Amniotic stem cell (primary cell): ENCODE measurements at regions not wholly inside any gene's neighbourhood (a gene's known extent, or its start where the extent isn't known, plus 50 kb on each side); places are given as distances from the start of the nearest gene placed in this dataset.

Source experiments
- DNase-seq: peaks from one replicate; lab custom pipeline; 2025; lab: John Stamatoyannopoulos, UW

DNA sequence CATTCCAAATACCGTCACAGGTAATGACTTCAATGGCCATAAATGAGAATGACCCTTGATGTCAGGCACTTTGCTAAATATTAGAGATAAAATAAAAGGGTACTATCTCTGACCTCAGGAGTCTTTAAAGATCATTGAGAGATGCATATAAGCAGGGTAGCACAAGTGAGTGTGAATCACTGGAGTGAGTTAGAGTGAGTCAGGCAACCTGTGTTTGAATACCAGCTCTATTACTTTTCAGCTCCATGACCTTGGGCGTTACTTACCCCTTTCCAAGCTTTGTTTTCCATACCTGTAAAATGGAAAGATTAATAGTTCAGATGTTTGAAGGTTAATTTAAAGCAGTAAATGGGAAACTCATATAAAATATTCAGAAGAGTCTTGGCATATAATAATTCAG is 1058.0 kb upstream of the ADGRL4 start:
- no peak for DNase-seq

DNA sequence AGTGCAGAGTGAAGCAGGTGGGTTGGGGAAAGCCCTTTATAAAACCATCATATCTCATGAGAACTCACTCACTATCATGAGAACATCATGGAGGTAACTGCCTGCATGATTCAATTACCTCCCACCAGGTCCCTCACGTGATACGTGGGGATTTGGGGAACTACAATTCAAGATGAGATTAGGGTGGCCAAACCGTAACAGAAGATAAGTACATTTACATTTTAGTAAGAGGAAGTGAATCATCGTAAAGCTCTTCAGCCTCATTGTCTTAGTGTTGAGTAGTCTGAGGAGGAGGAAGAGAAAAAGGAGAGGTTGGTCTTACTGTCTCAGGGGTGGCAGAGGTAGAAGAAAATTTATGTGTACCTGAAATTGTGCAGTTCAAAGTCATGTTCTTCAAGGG is 1053.4 kb upstream of the ADGRL4 start:
- DNase-seq: no peak

DNA sequence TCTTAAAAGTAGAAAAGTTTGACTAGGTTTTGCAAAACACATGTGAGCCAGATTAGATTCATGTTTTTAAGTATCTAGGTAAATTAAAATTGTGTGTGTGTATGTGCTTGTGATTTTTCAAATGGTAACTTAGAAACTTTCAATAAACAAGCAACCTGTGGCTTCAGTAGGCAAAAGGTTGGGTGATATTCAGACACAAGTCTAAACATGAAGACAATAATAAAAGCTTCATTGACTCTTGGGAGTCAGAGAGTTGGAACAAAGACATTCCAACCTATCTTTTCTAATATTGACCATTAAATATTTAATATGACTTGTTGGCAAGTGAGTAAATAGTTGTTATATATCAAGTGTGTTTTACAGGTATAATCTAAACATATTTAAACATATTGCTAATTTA is 1049.6 kb upstream of the ADGRL4 start:
- no peak for DNase-seq

- no peak for DNase-seq
Measured at GRCh38 chr1:80054129-80054528, 1047.6 kb upstream of the ADGRL4 start.

GRCh38 chr1:80053613-80054012 is 1047.1 kb upstream of the ADGRL4 start:
- DNase-seq: no peak

- DNase-seq: no peak
Measured at GRCh38 chr1:80050523-80050922, 1044.0 kb upstream of the ADGRL4 start.

DNA sequence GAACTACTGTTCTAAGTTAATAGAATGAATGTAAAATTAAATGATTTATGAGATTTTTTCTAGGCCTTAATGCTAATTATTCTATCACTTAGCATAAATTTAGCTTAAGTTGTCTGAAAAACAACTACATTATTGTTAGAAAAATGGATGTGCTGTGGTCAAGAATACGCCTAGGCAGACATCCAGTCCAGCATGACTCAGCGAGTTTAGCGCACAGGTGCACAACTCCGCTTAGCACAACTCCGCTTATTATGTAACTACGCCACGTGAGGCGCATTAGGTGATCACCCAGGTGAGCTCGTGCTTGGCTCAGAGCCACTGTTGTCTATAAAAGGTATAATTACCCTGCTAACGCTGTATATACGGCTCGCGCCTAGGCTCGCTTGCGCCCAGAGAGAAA is 1043.6 kb upstream of the ADGRL4 start:
- no peak for DNase-seq

GRCh38 chr1:80048716-80049115 is 1042.2 kb upstream of the ADGRL4 start:
- DNase-seq: no peak

DNA sequence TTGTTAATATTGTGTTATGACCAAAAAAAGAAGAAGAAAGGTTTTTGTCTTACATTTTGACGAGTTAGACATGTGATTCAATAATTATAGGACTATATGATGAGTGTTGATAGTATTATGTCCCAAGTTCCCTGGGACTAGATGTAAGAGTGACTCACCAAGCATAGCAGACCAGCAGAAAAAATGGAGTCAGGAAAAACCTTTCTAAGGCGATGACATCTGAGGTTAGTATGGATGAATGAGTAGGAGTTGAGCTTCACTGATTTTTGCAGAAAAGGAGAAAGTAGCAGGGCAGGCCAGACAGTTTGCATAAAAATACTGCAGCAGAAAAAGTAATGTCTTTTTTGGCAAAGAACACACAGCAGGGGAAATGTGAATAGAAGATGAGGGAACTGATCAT is 1041.3 kb upstream of the ADGRL4 start:
- DNase-seq: no peak

GRCh38 chr1:80044662-80045061 is 1038.1 kb upstream of the ADGRL4 start:
- DNase-seq: no peak

GRCh38 chr1:80036690-80037432 is 1030.3 kb upstream of the ADGRL4 start:
- no peak for DNase-seq

GRCh38 chr1:80023358-80023757 is 1016.8 kb upstream of the ADGRL4 start:
- DNase-seq: no peak

DNA sequence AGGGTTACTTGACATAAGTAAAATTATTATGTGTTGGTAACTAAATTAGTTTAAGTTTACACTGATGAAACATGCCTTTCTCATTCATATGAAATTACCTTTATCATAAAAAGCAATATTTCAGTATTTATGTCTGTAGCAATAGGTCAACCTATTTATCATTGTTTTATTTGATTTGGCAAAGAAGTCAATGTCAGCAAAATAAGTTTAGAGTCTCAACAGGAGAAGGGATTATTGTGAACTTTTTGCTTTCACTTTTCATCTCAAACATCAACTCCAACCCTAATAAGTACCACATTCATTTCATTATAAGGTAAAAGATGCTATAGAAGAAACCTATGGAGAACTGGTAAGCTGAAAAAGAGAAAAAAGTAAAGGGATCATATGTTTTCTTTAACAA is 1015.4 kb upstream of the ADGRL4 start:
- no peak for DNase-seq

DNA sequence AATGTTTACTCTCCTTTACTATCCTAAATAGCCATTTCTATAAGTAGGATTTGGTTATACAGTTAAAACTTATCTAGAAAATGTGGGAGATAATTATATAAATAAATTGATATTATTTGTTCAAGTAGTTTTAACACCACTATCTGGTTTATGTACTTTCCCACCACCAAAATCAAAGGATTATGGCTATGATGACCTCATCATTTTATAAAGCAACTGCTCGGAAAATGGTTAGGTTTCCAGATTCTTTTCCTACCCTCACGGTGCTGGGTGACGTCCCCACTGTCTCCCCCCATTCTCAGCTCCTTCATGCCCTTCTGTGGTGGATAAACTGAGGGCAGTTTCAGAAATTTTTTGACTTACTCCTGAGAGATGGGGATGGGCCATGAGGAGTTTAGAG is 1011.8 kb upstream of the ADGRL4 start:
- no peak for DNase-seq

- no peak for DNase-seq
Measured at GRCh38 chr1:80008934-80009333, 1002.4 kb upstream of the ADGRL4 start.

DNA sequence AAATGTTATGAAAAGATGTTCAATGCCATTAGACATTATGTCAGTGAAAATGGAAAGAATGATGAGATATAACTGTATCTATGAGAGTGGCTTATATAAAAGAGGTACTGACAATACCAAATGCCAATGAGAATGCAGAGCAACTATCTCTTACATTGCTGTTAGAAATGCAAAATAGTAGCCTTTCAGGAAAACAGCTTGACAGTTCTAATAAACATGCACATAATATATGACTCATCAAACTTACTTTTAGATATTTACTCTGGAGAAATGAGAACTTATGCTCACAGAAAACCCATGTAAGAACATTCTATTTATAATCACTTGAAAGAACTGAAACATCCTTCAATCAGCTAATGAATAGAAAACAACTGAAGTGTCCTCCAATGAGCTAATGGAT is 996.7 kb upstream of the ADGRL4 start:
- DNase-seq: no peak

DNA sequence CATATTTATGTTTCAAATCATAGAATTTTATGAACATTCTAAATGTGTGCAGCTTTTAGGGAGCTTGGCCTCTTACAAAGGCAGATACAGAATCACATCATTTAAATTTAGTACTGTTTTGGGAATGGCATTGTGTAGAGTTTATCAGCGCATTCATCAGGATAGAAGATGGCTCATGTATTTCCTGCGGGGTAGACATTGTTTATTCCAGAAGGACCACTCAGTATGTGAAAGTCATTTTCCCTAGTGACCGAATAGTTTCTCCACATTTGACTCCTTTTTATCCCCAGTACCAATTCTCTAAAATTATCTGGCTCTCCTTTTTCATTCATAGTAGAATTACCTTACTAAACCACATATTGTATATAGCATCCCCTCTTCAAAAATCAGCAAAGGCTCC is 981.9 kb upstream of the ADGRL4 start:
- DNase-seq: no peak

DNA sequence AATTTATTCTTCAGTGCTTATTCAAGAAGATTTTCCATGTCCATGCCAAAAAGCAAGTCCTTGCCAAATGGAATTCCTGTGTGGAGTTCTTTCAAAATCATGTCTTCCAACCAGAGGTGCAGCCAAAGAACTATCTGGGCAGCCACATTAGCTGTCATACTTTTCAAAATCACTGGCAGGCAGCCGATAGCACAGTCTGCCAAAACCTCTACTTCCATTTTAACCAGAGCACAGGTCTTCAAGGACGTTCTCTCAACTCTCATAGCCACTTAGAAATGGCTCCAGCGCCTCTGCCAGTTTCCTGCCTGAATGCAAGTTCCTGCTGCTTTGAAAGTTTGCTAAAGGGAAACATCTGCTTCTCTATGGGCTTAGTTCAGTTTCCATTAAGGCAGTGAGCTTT is 975.7 kb upstream of the ADGRL4 start:
- no peak for DNase-seq

GRCh38 chr1:79981481-79981880 is 975.0 kb upstream of the ADGRL4 start:
- no peak for DNase-seq

- no peak for DNase-seq
Measured at GRCh38 chr1:79979346-79979745, 972.8 kb upstream of the ADGRL4 start.

DNA sequence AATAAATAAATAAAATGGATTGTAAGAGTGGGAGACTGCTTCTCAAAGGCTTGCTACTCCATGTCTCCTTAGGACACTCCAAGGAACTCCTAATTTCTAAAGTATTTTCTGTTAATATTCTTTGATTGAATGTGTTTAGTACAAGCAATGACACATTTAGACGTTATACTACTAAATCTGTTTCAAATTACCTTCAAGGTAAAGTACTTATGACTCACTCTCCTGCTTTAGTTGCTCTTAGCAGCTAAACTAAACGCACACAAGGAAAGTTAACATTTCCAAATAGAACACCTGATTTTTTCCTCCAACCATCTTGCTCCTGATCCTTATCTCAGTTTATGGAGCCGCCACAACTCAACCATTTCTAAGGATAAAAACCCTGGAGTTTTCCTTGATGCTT is 969.8 kb upstream of the ADGRL4 start:
- DNase-seq: no peak

DNA sequence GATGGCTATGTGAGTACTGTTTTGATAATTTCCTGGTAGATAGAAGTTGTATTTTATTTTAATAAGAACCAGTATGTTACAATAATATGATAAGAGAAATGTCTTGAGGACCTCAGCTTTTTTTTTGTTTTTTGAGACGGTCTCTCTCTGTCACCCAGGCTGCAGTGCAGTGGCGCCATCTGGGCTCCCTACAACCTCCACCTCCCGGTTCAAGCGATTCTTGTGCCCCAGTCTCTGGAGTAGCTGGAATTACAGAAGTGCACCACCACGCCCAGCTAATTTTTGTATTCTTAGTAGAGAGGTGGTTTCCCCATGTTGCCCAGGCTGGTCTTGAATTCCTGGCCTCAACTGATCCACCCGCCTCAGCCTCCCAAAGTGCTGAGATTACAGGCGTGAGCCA is 968.1 kb upstream of the ADGRL4 start:
- DNase-seq: no peak

- DNase-seq: no peak
Measured at GRCh38 chr1:79969886-79970285, 963.4 kb upstream of the ADGRL4 start.

GRCh38 chr1:79966438-79966837 is 959.9 kb upstream of the ADGRL4 start:
- DNase-seq: no peak

- DNase-seq: no peak
Measured at GRCh38 chr1:79959635-79960034, 953.1 kb upstream of the ADGRL4 start.
